ENCODE measurements at regions not wholly inside any gene's neighbourhood (a gene's known extent, or its start where the extent isn't known, plus 50 kb on each side); places are given as distances from the start of the nearest gene placed in this dataset.

- TF ChIP-seq, protein P1, sequence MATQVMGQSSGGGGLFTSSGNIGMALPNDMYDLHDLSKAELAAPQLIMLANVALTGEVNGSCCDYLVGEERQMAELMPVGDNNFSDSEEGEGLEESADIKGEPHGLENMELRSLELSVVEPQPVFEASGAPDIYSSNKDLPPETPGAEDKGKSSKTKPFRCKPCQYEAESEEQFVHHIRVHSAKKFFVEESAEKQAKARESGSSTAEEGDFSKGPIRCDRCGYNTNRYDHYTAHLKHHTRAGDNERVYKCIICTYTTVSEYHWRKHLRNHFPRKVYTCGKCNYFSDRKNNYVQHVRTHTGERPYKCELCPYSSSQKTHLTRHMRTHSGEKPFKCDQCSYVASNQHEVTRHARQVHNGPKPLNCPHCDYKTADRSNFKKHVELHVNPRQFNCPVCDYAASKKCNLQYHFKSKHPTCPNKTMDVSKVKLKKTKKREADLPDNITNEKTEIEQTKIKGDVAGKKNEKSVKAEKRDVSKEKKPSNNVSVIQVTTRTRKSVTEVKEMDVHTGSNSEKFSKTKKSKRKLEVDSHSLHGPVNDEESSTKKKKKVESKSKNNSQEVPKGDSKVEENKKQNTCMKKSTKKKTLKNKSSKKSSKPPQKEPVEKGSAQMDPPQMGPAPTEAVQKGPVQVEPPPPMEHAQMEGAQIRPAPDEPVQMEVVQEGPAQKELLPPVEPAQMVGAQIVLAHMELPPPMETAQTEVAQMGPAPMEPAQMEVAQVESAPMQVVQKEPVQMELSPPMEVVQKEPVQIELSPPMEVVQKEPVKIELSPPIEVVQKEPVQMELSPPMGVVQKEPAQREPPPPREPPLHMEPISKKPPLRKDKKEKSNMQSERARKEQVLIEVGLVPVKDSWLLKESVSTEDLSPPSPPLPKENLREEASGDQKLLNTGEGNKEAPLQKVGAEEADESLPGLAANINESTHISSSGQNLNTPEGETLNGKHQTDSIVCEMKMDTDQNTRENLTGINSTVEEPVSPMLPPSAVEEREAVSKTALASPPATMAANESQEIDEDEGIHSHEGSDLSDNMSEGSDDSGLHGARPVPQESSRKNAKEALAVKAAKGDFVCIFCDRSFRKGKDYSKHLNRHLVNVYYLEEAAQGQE (IDR thresholded peaks at IDR 0.05; ENCODE audit: low read depth, low read length), result no peak
- TF ChIP-seq, protein P2, sequence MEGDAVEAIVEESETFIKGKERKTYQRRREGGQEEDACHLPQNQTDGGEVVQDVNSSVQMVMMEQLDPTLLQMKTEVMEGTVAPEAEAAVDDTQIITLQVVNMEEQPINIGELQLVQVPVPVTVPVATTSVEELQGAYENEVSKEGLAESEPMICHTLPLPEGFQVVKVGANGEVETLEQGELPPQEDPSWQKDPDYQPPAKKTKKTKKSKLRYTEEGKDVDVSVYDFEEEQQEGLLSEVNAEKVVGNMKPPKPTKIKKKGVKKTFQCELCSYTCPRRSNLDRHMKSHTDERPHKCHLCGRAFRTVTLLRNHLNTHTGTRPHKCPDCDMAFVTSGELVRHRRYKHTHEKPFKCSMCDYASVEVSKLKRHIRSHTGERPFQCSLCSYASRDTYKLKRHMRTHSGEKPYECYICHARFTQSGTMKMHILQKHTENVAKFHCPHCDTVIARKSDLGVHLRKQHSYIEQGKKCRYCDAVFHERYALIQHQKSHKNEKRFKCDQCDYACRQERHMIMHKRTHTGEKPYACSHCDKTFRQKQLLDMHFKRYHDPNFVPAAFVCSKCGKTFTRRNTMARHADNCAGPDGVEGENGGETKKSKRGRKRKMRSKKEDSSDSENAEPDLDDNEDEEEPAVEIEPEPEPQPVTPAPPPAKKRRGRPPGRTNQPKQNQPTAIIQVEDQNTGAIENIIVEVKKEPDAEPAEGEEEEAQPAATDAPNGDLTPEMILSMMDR (IDR thresholded peaks at IDR 0.05 in 2 of 3, conservative IDR thresholded peaks at IDR 0.05 in 1 of 3; ENCODE audit: control insufficient read depth in 2 of 3, extremely low read depth in 1 of 3, insufficient read depth in 1 of 3, low read depth in 3 of 3, low read length in 3 of 3), result no peak
- no peak for TF ChIP-seq ZNF384 (IDR thresholded peaks at IDR 0.05; ENCODE audit: borderline replicate concordance, low read depth, low read length)
Observed at GRCh38 chr7:109821156-109821555, 1251.5 kb downstream of the DNAJB9 start.
